NCI-H128 (cell line): ENCODE measurements at regions not wholly inside any gene's neighbourhood (a gene's known extent, or its start where the extent isn't known, plus 50 kb on each side); places are given as distances from the start of the nearest gene placed in this dataset.

Experiments
- DNase-seq: peaks from one replicate; lab custom pipeline; 2025; ENCODE audit not compliant: unreplicated experiment; lab: John Stamatoyannopoulos, UW

- DNase-seq: no peak
These were observed 86.9 kb upstream of the SPATA31D4 start for GRCh38 chr9:81841333-81841732.

GRCh38 chr9:81844131-81844567, 84.1 kb upstream of the SPATA31D4 start:
- no peak for DNase-seq

DNA sequence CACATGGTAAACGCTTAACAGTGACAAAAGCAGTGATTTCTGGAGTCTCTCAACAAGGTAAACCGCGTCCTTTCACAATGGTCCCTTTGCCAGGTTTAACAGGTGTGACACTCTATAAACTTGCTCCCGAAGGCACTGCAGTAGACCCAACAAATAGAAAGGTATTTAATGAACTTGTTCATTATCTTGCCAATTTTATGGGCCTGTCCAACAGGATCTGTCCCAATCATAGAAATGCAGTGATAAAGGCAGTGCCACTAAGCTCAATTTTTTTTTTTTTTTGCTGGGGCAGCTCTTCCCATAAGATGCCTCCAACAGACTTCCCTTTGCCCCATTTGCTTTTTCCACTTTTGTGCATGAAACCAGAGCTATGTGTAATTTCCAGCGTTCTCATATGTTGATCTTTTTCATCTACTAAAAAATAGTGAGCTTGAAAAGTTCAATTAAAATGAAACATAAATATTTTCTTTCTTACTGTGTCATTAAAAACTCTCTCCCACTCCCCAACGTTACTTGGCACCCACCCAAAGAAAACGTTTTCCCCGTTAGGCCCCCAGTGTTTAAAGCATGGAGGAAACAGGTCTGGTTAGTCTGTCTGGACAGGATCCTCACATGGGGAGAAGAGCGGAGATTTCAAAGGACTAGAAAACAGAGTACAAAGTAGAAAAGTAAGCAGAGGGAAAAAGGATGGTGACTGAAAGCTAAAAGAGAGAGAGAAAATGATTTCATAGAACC, 80.9 kb upstream of the SPATA31D4 start:
- DNase-seq: no peak

GRCh38 chr9:81848472-81848871, 79.8 kb upstream of the SPATA31D4 start:
- no peak for DNase-seq

- no peak for DNase-seq
These were observed 78.5 kb upstream of the SPATA31D4 start for GRCh38 chr9:81849631-81850259.

- DNase-seq: no peak
These were observed 77.5 kb upstream of the SPATA31D4 start for GRCh38 chr9:81850724-81851123.

DNA sequence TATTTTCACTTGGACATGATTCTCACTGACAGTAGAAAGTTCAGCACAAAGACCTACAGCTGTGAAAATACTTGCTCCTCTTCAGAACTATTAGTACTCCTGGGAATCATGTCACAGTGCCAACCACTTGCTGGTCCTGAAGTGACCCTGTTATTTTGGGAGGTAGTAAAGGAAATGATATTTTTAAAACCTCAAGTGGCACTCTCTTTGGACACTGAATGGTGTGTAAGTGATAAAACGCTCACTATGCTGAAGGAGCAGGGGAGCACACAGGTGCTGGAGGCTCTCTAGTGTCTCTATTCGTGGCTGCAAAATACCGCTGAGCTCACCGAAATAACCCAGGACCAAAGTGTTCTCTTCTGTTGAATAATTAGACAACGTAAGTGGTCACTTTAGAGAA, 76.9 kb upstream of the SPATA31D4 start:
- peak; percentile 33 for DNase-seq

GRCh38 chr9:81852820-81853219, 75.4 kb upstream of the SPATA31D4 start:
- no peak for DNase-seq

GRCh38 chr9:81855538-81855937, 72.7 kb upstream of the SPATA31D4 start:
- DNase-seq: no peak

- no peak for DNase-seq
These were observed 69.4 kb upstream of the SPATA31D4 start for GRCh38 chr9:81858657-81859430.

DNA sequence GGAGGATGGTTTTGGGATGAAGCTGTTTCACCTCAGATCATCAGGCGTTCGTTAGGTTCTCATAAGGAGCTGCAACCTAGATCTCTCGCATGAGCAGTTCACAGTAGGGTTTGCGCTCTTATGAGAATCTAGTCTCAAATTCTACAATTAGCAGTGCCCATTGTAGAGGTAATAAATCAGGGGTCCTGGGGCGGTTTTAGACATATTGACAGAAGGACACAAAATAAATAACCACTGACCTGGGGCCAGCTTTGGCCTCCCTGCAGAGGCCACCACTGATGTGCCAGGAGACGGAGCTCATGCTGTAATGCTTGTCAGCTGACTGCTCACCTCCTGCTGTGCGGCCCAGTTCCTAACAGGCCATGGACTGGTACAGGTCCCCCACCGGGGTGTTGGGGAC, 67.6 kb upstream of the SPATA31D4 start:
- DNase-seq: no peak

DNA sequence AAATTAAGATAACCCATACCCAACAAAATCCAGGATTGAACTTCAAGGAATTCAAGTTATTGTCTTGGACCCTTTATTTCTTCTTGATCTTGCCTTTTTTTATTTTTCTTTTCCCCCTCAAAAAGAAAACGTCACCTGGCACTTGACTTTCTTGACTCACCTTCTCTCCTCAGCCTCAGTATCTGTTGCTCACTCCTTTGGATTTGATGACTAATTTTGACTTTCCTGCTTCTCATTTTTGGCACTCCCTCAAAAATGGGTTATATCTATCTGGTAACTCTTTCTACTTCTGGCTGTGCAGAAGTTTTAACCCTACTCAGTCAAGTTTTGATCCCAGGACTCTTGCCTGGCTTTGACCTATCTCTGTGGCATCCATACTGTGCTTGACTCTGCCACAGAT, 66.6 kb upstream of the SPATA31D4 start:
- DNase-seq: no peak

- no peak for DNase-seq
These were observed 60.1 kb upstream of the SPATA31D4 start for GRCh38 chr9:81868145-81868544.

DNA sequence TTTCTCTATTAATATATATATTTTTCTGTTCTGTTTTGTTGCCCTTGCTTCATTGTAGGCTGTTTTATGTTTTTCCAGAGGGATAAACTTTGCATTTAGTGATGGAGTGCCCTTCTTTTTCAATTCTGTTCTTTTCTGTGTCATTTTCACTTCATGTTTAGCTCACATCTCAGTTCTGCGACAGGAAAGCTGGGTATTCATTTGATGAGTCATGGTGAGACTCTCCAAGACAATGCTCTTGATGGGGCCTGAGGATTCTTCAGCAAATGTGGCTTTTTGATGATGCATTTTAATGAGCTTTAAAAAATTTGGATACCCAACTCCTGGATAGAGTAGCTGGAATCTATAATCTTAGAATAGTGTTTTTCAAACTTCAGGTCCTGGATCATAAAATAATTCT, 56.5 kb upstream of the SPATA31D4 start:
- DNase-seq: no peak

GRCh38 chr9:81874250-81874649, 54.0 kb upstream of the SPATA31D4 start:
- no peak for DNase-seq

DNA sequence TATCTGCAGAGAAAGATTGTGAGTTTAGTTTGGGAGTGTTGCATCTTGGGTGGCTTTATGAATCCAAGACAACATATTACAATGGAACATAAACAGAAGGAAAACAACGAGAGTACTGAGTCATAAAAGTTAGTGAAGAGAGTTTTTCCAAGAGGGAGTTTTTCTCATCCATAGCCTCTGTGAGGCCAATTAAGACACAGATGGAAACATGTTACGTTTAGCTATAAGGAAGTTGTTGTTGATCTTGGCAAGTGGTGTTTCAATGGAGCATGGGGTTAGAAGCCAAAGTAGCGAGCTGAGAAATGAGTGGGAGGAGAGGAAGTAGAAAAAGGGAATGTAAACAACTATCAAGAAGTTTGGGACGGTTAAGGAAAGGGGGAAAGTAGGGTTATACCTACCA, 53.3 kb upstream of the SPATA31D4 start:
- no peak for DNase-seq

GRCh38 chr9:81877047-81877446, 51.2 kb upstream of the SPATA31D4 start:
- DNase-seq: no peak
